Fibroblast of lung (primary cell): ENCODE measurements at regions not wholly inside any gene's neighbourhood (a gene's known extent, or its start where the extent isn't known, plus 50 kb on each side); places are given as distances from the start of the nearest gene placed in this dataset.

Experiments
- EZH2 ChIP-seq: IDR thresholded peaks from 2 replicates; pipeline ENCODE4 v1.5.1; 2012; ENCODE audit warnings: low read length, control low read depth, mild to moderate bottlenecking; ENCODE audit errors: missing control alignments
- TF ChIP-seq, protein P1 (sequence below), 2 donors: IDR thresholded peaks in 1 of 2; conservative IDR thresholded peaks in 1 of 2; 1 replicate in 1 of 2; 2 replicates in 1 of 2; pipeline ENCODE4 v1.5.1; 2011 to 2012; ENCODE audit warnings: low read length in 2 of 2, control low read depth in 1 of 2, inconsistent platforms in 1 of 2, low read depth in 1 of 2, mild to moderate bottlenecking in 1 of 2

DNA sequence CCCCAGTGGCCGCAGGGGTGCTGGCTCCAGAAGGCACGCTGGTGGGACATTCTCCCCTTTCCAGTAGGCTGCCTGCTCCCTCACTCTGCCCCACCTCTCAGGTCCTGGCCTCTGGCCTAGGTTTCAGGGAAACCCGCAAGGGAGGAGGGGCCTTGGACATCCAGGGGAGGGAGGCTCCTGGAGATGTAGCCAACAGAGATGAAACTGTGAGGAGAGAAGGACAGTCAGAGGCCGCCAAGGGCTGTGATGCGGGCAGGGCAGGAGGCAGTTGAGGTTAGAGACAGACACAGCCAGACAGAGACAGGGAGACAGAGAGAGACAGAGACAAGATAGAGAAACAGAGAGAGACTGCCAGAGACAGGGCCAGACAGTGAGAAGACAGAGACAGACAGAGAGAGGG, 127.7 kb downstream of the UQCRFS1 start:
- TF ChIP-seq, protein P1, sequence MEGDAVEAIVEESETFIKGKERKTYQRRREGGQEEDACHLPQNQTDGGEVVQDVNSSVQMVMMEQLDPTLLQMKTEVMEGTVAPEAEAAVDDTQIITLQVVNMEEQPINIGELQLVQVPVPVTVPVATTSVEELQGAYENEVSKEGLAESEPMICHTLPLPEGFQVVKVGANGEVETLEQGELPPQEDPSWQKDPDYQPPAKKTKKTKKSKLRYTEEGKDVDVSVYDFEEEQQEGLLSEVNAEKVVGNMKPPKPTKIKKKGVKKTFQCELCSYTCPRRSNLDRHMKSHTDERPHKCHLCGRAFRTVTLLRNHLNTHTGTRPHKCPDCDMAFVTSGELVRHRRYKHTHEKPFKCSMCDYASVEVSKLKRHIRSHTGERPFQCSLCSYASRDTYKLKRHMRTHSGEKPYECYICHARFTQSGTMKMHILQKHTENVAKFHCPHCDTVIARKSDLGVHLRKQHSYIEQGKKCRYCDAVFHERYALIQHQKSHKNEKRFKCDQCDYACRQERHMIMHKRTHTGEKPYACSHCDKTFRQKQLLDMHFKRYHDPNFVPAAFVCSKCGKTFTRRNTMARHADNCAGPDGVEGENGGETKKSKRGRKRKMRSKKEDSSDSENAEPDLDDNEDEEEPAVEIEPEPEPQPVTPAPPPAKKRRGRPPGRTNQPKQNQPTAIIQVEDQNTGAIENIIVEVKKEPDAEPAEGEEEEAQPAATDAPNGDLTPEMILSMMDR (conservative IDR thresholded peaks at IDR 0.05 in 1 of 2, IDR thresholded peaks at IDR 0.05 in 1 of 2; ENCODE audit: low read depth in 1 of 2, low read length in 2 of 2), result no peak
- no peak for TF ChIP-seq EZH2
